ENCODE measurements at regions not wholly inside any gene's neighbourhood (a gene's known extent, or its start where the extent isn't known, plus 50 kb on each side); places are given as distances from the start of the nearest gene placed in this dataset.

- Histone ChIP-seq H3K27me3 (replicated peaks in 1 of 4; ENCODE audit: control insufficient read depth in 3 of 4, extremely low read depth in 1 of 4, insufficient read depth in 3 of 4, low read length in 3 of 4) (no peaks in the 10 kb centered on the region), H3K23me2 (ENCODE audit: low read depth, low read length) (no peaks in the 10 kb centered on the region), H4K91ac (replicated peaks; ENCODE audit: insufficient read length, low read length) (no peak overlapping the region), H4K5ac (ENCODE audit: insufficient read length, low read depth, low read length) (peak overlapping the region; percentile 24), H2BK5ac (ENCODE audit: low read depth, low read length) (peak overlapping the region; percentile 50; the same call in 1 of the 2 replicates), H3K56ac (replicated peaks; ENCODE audit: insufficient read length, low read depth, low read length) (no peak overlapping the region), H3K18ac (ENCODE audit: extremely low read depth, low read length) (peak overlapping the region; percentile 63; the same call in 1 of the 2 replicates), H2BK20ac (ENCODE audit: low read length) (peak overlapping the region; percentile 4; the same call in 1 of the 2 replicates), H3K4ac (replicated peaks; ENCODE audit: insufficient read length, low read depth, low read length) (no peak overlapping the region), H2AK5ac (ENCODE audit: low read depth, low read length) (no peak overlapping the region; the same call in 1 of the 2 replicates), H3K79me2 (ENCODE audit: control insufficient read depth in 1 of 2, insufficient read depth in 2 of 2, low read length in 2 of 2) (no peaks in the 10 kb centered on the region), H3K36me3 (ENCODE audit: control insufficient read depth in 2 of 4, insufficient read depth in 4 of 4, low read length in 3 of 4) (no peaks in the 10 kb centered on the region), H3K4me3 (ENCODE audit: extremely low read depth in 1 of 4, insufficient read depth in 2 of 4, low read depth in 3 of 4, low read length in 4 of 4) (peak overlapping the region in 1 of 4 experiments; percentile 18; a peak in 1 of 8 replicates), H4K20me1 (replicated peaks in 1 of 2; ENCODE audit: control insufficient read depth in 1 of 2, insufficient read depth in 2 of 2, low read length in 2 of 2) (no peaks in the 10 kb centered on the region), H2BK15ac (ENCODE audit: low read length) (no peak overlapping the region), H3K9me3 (ENCODE audit: insufficient read depth in 2 of 2, low read depth in 1 of 2, low read length in 1 of 2) (no peaks in the 10 kb centered on the region; a peak in 1 of 4 replicates), H3K23ac (ENCODE audit: insufficient read length) (no peak overlapping the region), H3K14ac (ENCODE audit: insufficient read length) (no peak overlapping the region), H2BK120ac (replicated peaks; ENCODE audit: low read depth, low read length) (no peak overlapping the region), H2AFZ (ENCODE audit: low read length) (0 out of 2 replicates have a peak overlapping the region, but pooled peaks have one; percentile 11), H2BK12ac (ENCODE audit: low read depth, low read length) (peak overlapping the region; percentile 46; the same call in 1 of the 2 replicates), H3K4me1 (replicated peaks in 1 of 4; ENCODE audit: control insufficient read depth in 3 of 4, insufficient read depth in 4 of 4, low read length in 3 of 4) (peaks cover 2 to 13% (median 8%) of the 10 kb centered on the region in 4 experiments; a peak in 4 of 7 replicates), H3K4me2 (ENCODE audit: insufficient read depth in 1 of 2, low read depth in 2 of 2, low read length in 2 of 2) (peak overlapping the region; percentile 31 to 48), H3K27ac (ENCODE audit: low read depth, low read length) (peak overlapping the region; percentile 54; the same call in 1 of the 2 replicates), H4K8ac (ENCODE audit: extremely low read depth, insufficient read depth, low read length) (no peak overlapping the region), H3K79me1 (ENCODE audit: low read depth, low read length) (no peaks in the 10 kb centered on the region), H3K9ac (replicated peaks in 1 of 4; ENCODE audit: extremely low read depth in 1 of 4, low read depth in 3 of 4, low read length in 3 of 4) (no peak overlapping the region)
- ChIA-PET POLR2A (ENCODE audit: partially characterized antibody) (interaction anchor here (0.9 kb wide), 1 partner anchor 15 kb away, joined by 3 read pairs; no protein-coding TSS in a partner anchor), CTCF (ENCODE audit: partially characterized antibody) (no interaction called here)
- 33% methylated on average over 4 of the region's 4 CpGs; no CpG with 5 or more reads in 1 of the 2 experiments for WGBS, 2 experiments (ENCODE audit: extremely low coverage in 1 of 2, insufficient coverage in 1 of 2, insufficient read length in 1 of 2, insufficient replicate concordance in 2 of 2, low coverage in 1 of 2, low lambda C conversion rate in 2 of 2, missing lambda C conversion rate in 1 of 2)
- peak; percentile 49 to 73 for DNase-seq (ENCODE audit: low read depth in 1 of 2, low spot score in 2 of 2)
- FAIRE-seq = peak; percentile 82
- TF ChIP-seq KDM5A (IDR thresholded peaks at IDR 0.05; ENCODE audit: low read length) (no peak), POLR2AphosphoS5 (IDR thresholded peaks at IDR 0.05; ENCODE audit: low read depth, low read length) (no peak), JUND (IDR thresholded peaks at IDR 0.05; ENCODE audit: low read length) (peak; percentile 58; the same call in 1 of the 2 replicates), SAP30 (IDR thresholded peaks at IDR 0.05; ENCODE audit: insufficient read depth, insufficient replicate concordance, low read length) (no peak), TAF1 (IDR thresholded peaks at IDR 0.05; ENCODE audit: low read depth, low read length) (0 out of 2 replicates have a peak, but pooled peaks have one; percentile 10), TEAD4 (IDR thresholded peaks at IDR 0.05; ENCODE audit: low read depth, low read length) (peak; percentile 100), ASH2L (IDR thresholded peaks at IDR 0.05; ENCODE audit: low read length) (peak; percentile 77), RAD21 (IDR thresholded peaks at IDR 0.05 in 1 of 2, conservative IDR thresholded peaks at IDR 0.05 in 1 of 2; ENCODE audit: low read depth in 2 of 2, low read length in 2 of 2) (0 out of 4 replicates have a peak, but pooled peaks of 1 of the 2 experiments have one; percentile 24)
- TF ChIP-seq, protein P1, sequence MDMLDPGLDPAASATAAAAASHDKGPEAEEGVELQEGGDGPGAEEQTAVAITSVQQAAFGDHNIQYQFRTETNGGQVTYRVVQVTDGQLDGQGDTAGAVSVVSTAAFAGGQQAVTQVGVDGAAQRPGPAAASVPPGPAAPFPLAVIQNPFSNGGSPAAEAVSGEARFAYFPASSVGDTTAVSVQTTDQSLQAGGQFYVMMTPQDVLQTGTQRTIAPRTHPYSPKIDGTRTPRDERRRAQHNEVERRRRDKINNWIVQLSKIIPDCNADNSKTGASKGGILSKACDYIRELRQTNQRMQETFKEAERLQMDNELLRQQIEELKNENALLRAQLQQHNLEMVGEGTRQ (IDR thresholded peaks at IDR 0.05; ENCODE audit: low read length) = no peak
Measured at GRCh38 chr5:51225789-51226742, 157.2 kb upstream of the ISL1 start.

All from H1 (cell line).